M059J (cell line): ENCODE measurements at regions not wholly inside any gene's neighbourhood (a gene's known extent, or its start where the extent isn't known, plus 50 kb on each side); places are given as distances from the start of the nearest gene placed in this dataset.

ENCODE experiments used
- DNase-seq: peaks from one replicate; pipeline ENCODE4 v3.0.0-alpha.2; 2012; ENCODE audit warnings: low read depth

- DNase-seq: no peak
Measured at GRCh38 chr11:92658733-92659132, 310.7 kb upstream of the MTNR1B start.

GRCh38 chr11:92659793-92660192, 309.7 kb upstream of the MTNR1B start:
- DNase-seq: no peak

- no peak for DNase-seq
Measured at GRCh38 chr11:92662601-92663360, 306.7 kb upstream of the MTNR1B start.

GRCh38 chr11:92663539-92663938, 305.9 kb upstream of the MTNR1B start:
- peak; percentile 26 for DNase-seq

GRCh38 chr11:92667486-92668152, 301.8 kb upstream of the MTNR1B start:
- DNase-seq: no peak

DNA sequence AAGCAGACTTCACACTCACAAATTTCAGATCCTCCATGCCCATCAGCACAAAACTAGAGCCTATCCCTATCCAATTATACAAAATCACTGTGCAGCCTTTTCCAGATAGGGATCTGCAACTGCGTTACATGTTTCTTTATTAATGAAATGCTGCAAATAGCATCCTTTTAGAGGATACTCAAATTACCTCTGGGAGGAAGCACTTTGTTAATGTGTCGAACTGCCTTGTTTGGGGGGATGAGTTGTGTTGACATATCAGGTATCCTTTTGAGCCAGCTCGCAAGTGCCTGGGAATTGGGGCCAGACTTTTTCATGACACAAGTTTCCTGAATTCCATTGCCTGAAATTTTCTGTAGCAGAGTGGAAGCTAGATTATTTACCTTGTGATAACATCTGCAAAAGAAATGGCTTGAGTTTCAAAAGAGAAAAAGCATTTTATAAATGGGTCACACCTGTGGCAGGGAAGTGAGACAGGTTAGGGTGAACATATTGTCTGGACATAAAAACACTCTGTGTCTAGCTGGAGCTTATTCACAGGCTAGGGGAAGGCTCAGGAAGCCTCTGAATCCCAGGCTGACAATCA, 299.1 kb upstream of the MTNR1B start:
- DNase-seq: no peak

GRCh38 chr11:92671081-92671480, 298.4 kb upstream of the MTNR1B start:
- no peak for DNase-seq

GRCh38 chr11:92675303-92675702, 294.1 kb upstream of the MTNR1B start:
- no peak for DNase-seq

DNA sequence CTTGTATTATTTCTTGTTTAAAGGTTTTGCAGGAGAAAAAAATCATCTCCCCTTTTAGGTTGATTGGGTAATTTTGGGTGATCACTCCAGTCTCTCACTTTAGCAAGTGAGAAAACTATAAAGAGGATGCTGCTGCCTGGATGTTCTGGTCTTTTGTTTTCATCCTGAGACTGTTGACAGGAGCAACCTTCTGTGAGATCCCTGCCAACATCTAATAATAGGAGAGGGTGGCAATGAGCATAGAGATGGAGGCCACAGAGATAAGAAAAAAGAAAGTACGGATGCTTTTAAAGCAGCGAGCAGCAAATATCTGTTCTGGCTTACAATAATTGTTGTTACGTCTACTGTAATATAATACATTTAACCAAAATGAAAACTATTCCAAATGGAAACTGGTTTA, 293.6 kb upstream of the MTNR1B start:
- no peak for DNase-seq

- DNase-seq: no peak
Measured at GRCh38 chr11:92678008-92678611, 291.3 kb upstream of the MTNR1B start.

- DNase-seq: no peak
Measured at GRCh38 chr11:92681586-92681985, 287.9 kb upstream of the MTNR1B start.

DNA sequence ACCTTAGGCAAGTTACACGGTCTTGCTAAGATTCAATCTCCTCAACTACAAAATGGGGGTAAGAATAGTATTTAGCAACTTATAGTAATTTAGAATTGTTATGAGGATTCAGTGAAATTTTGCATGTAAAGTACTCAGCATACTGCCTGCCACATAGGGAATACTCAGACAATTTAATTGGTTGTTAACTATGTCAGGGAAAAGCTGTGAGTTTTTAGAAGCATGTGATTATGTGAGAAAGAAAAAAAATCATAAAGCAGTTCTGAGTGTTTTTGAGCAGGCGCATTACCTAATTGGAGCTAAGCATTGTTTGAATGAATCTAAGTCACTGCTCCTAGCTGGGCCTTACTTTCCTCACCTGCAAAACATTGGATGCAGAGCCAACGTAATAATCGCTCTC, 287.3 kb upstream of the MTNR1B start:
- DNase-seq: no peak

GRCh38 chr11:92682952-92683351, 286.5 kb upstream of the MTNR1B start:
- no peak for DNase-seq

DNA sequence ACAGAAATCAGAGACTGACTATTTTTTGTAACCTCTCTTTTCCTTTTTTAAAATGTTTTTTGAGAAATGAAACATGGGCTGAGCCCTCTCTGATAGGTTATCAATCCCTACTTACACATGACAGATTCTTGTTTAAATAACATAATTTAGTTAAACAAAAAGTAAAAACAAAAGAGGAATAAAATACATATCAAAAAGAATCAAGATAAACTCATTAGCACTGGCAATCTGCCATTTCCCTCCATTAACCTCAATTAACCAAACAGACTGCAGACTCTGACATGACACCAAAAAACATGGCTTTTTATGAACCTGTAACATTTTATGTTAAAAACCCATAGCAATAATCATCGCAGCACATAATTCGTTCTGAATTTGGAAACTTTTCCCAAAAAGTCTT, 284.4 kb upstream of the MTNR1B start:
- DNase-seq: no peak

DNA sequence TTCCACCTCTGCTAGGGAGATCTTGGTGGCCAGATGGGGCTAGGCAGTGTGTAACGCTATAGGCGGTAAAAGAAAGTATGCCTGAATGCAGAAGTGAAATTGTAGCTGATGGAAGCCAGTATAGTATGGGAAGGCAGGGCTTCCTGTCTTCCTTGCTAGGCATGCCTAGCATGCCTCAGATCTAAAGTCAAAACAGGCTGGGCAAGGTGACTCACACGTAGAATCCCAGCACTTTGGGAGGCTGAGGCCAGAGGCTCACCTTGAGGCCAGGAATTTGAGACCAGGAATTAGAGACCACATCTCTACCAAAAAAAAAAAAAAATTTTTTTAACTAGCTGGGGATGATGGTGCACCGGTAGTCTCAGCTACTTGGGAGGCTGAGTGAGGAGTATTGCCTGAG, 281.7 kb upstream of the MTNR1B start:
- DNase-seq: no peak

GRCh38 chr11:92688416-92688815, 281.0 kb upstream of the MTNR1B start:
- DNase-seq: no peak

GRCh38 chr11:92692826-92693546, 276.5 kb upstream of the MTNR1B start:
- DNase-seq: peak; percentile 12

DNA sequence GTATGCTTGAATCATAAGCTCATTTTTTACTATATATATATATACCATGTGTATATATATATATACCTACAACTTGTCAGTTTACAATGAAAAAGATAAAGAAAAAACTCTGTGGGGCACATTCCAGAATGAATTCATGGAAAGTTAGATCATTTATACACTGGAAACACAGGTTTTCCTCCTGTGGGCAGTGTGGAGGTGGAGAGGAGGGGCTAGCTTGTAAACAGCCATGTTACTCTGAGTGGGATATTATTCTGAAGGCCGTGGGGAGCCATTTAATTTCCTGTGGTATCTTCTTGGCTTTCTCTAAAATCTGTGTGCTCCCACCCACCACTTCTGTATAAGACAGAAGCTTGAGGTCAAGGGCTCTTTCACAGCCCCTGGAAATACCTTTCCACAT, 273.4 kb upstream of the MTNR1B start:
- DNase-seq: no peak

DNA sequence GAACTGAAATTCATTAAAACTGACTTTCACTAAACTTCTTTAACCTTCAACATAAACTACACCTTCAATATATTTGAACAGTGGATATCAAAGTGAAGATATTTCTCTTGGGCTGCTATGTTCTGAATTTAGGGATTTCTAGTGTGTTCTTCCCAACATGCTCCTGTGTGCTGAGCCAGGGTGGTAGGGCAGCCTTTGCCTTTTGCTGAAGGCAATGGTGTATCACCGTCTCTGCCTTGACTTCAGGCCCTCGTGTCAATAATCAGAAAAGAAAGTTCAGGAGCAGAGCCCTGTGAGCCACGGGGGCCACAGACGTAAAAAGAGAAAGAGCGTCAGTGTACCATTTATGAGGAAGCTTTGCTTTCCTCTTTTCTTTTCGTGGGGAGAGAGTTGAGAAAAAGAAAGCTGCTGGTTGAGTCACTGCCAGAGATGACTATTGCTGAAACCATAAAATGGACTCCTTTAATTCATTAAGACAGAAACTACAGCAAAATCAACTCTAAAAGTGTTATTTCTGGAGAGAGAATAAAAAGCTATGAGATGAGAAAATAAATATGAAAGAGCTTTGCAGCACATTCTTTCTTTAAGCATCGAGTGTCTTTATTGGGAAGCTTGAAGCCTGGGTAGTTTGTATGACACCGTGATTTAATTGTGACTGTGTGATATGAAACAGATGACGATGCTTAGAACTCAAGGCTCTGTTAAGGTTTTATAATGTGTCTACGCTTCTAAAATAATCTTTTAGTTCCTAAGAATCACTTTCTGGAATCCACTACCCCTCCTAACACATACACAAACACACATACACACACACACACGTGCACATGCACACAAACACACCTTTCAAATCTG, 271.8 kb upstream of the MTNR1B start:
- DNase-seq: no peak

- no peak for DNase-seq
Measured at GRCh38 chr11:92698742-92699141, 270.7 kb upstream of the MTNR1B start.
